SU-DHL-6 (cell line): ENCODE measurements at regions not wholly inside any gene's neighbourhood (a gene's known extent, or its start where the extent isn't known, plus 50 kb on each side); places are given as distances from the start of the nearest gene placed in this dataset.

ENCODE experiments used
- H2AFZ ChIP-seq: fragments of 200-600 bp; sonication (generic); 2 replicates; pipeline ENCODE4 v1.6.1; 2014; ENCODE audit warnings: low read depth, mild to moderate bottlenecking, moderate library complexity, mixed read lengths, antibody characterized with exemption, low read length; ENCODE audit not compliant: severe bottlenecking
- H3F3A ChIP-seq: fragments of 200-600 bp; shearing (Covaris generic); 2 replicates; pipeline ENCODE4 v1.6.0; 2016; ENCODE audit warnings: antibody characterized with exemption, mild to moderate bottlenecking; ENCODE audit not compliant: insufficient read depth
- H3K27ac ChIP-seq: fragments of 200-600 bp; sonication (generic); 2 replicates; pipeline ENCODE4 v1.5.1; 2016; ENCODE audit warnings: low read depth, mild to moderate bottlenecking, low read length, moderate library complexity, mixed read lengths
- H3K27me3 ChIP-seq: fragments of 200-600 bp; sonication (generic), shearing (Covaris generic); 2 replicates; pipeline ENCODE4 v1.6.0; 2014; ENCODE audit warnings: mild to moderate bottlenecking, low read length
- H3K36me3 ChIP-seq: fragments of 200-600 bp; sonication (generic); 2 replicates; pipeline ENCODE4 v1.6.1; 2014; ENCODE audit warnings: mild to moderate bottlenecking, low read length, mixed read lengths
- H3K4me2 ChIP-seq: fragments of 300-600, 200-600 bp; shearing (Covaris generic), sonication (generic); 2 replicates; pipeline ENCODE4 v1.6.0; 2014; ENCODE audit warnings: low read length, low read depth, mild to moderate bottlenecking; ENCODE audit not compliant: poor library complexity, severe bottlenecking
- H3K4me3 ChIP-seq: fragments of 200-600 bp; sonication (generic); 2 replicates; pipeline ENCODE4 v1.5.1; 2014; ENCODE audit warnings: antibody characterized with exemption, low read length, mild to moderate bottlenecking, mixed read lengths; ENCODE audit not compliant: insufficient read depth, poor library complexity, severe bottlenecking
- H3K79me2 ChIP-seq: fragments of 200-600 bp; sonication (generic); 2 replicates; pipeline ENCODE4 v1.6.1; 2014; ENCODE audit warnings: mild to moderate bottlenecking, low read length, moderate library complexity; ENCODE audit not compliant: insufficient read depth
- H3K9ac ChIP-seq: fragments of 200-600 bp; sonication (generic); 2 replicates; pipeline ENCODE4 v1.7.0; 2014; ENCODE audit warnings: mild to moderate bottlenecking, low read length
- H3K9me2 ChIP-seq: fragments of 200-600 bp; sonication (generic); replicated peaks from 2 replicates; pipeline ENCODE4 v1.6.1; 2014; ENCODE audit warnings: low read length; ENCODE audit not compliant: insufficient read depth
- H3K9me3 ChIP-seq: fragments of 200-600 bp; sonication (generic); 2 replicates; pipeline ENCODE4 v1.6.1; 2014; ENCODE audit warnings: low read length, mixed read lengths; ENCODE audit not compliant: insufficient read depth
- H4K20me1 ChIP-seq: fragments of 200-600 bp; sonication (generic); 2 replicates; pipeline ENCODE4 v1.6.1; 2014; ENCODE audit warnings: low read depth, mild to moderate bottlenecking, antibody characterized with exemption, low read length, moderate library complexity, mixed read lengths
- CTCF ChIP-seq: fragments of 200-600 bp; sonication (generic); IDR thresholded peaks from one replicate; pipeline ENCODE4 v1.5.1; 2017; ENCODE audit warnings: antibody characterized with exemption, mild to moderate bottlenecking, low read length, moderate library complexity; ENCODE audit not compliant: insufficient read depth, poor library complexity, severe bottlenecking
- EZH2phosphoT487 ChIP-seq: fragments of 200-600 bp; sonication (generic), shearing (Covaris generic); conservative IDR thresholded peaks from 2 replicates; pipeline ENCODE4 v1.6.1; 2018; ENCODE audit warnings: mild to moderate bottlenecking, antibody characterized with exemption, low read length, moderate library complexity, mixed read lengths

GRCh38 chr14:86712727-86713126 lies 1182.8 kb downstream of the FLRT2 start:
- Histone ChIP-seq H3K9me2 (no peaks in the 10 kb centered on the region), H3K4me3 (no peak overlapping the region), H3F3A (no peaks in the 10 kb centered on the region), H3K27me3 (no peaks in the 10 kb centered on the region), H3K36me3 (no peaks in the 10 kb centered on the region), H3K9me3 (no peaks in the 10 kb centered on the region), H3K9ac (no peak overlapping the region), H3K27ac (no peak overlapping the region), H3K79me2 (no peaks in the 10 kb centered on the region), H2AFZ (no peak overlapping the region), H3K4me2 (no peak overlapping the region), H4K20me1 (no peaks in the 10 kb centered on the region)
- TF ChIP-seq EZH2phosphoT487 (no peak), CTCF (no peak)

- Histone ChIP-seq H2AFZ (no peak overlapping the region), H3K27me3 (no peaks in the 10 kb centered on the region), H3F3A (no peaks in the 10 kb centered on the region), H3K4me3 (no peak overlapping the region), H3K4me2 (no peak overlapping the region), H3K27ac (no peak overlapping the region), H3K36me3 (no peaks in the 10 kb centered on the region), H3K9me2 (no peaks in the 10 kb centered on the region), H4K20me1 (no peaks in the 10 kb centered on the region), H3K9ac (no peak overlapping the region), H3K9me3 (no peaks in the 10 kb centered on the region), H3K79me2 (no peaks in the 10 kb centered on the region)
- TF ChIP-seq EZH2phosphoT487 (no peak), CTCF (no peak)
Measured at GRCh38 chr14:86712176-86712575, 1182.2 kb downstream of the FLRT2 start.

- no peak for TF ChIP-seq EZH2phosphoT487
- TF ChIP-seq CTCF = no peak
- Histone ChIP-seq H4K20me1 (no peaks in the 10 kb centered on the region), H3K9me3 (no peaks in the 10 kb centered on the region), H3K27me3 (no peaks in the 10 kb centered on the region), H3F3A (no peaks in the 10 kb centered on the region), H3K4me3 (no peak overlapping the region), H3K9ac (no peak overlapping the region), H3K27ac (no peak overlapping the region), H3K79me2 (no peaks in the 10 kb centered on the region), H3K4me2 (no peak overlapping the region), H3K9me2 (no peaks in the 10 kb centered on the region), H2AFZ (no peak overlapping the region), H3K36me3 (no peaks in the 10 kb centered on the region)
Measured at GRCh38 chr14:86708846-86709339, 1178.9 kb downstream of the FLRT2 start.

GRCh38 chr14:86707071-86707470 lies 1177.1 kb downstream of the FLRT2 start:
- H3K27me3 ChIP-seq = no peaks in the 10 kb centered on the region
- H2AFZ ChIP-seq = no peak overlapping the region
- no peak overlapping the region for H3K27ac ChIP-seq
- H3K36me3 ChIP-seq = no peaks in the 10 kb centered on the region
- H3K9me3 ChIP-seq = no peaks in the 10 kb centered on the region
- no peaks in the 10 kb centered on the region for H3F3A ChIP-seq
- H3K4me3 ChIP-seq = no peak overlapping the region
- no peaks in the 10 kb centered on the region for H3K79me2 ChIP-seq
- H3K4me2 ChIP-seq = no peak overlapping the region
- no peak overlapping the region for H3K9ac ChIP-seq
- TF ChIP-seq CTCF (no peak), EZH2phosphoT487 (no peak)
- H4K20me1 ChIP-seq = no peaks in the 10 kb centered on the region
- no peaks in the 10 kb centered on the region for H3K9me2 ChIP-seq
